ENCODE measurements at regions not wholly inside any gene's neighbourhood (a gene's known extent, or its start where the extent isn't known, plus 50 kb on each side); places are given as distances from the start of the nearest gene placed in this dataset.

DNA sequence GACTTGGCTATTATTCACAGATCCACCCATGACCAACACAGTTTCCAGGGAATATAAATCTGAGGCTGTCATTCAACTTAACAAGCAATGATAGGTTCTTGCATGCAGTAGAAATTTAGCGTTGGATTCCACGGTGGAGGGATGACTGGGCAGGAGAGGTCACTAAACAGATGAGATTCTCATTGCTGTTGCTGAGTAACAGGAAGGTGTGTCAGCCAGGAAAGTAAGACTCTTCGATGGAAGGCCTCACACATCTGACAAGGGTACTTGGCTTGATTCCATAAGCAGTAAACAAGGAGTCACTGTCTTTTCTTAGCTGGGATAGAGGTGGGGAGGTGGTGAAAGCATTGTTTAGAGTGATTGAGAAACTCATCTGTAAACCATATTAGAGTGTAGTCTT, 1152.0 kb downstream of the SORCS3 start:
- no peak for TF ChIP-seq CTCF (IDR thresholded peaks at IDR 0.05)

DNA sequence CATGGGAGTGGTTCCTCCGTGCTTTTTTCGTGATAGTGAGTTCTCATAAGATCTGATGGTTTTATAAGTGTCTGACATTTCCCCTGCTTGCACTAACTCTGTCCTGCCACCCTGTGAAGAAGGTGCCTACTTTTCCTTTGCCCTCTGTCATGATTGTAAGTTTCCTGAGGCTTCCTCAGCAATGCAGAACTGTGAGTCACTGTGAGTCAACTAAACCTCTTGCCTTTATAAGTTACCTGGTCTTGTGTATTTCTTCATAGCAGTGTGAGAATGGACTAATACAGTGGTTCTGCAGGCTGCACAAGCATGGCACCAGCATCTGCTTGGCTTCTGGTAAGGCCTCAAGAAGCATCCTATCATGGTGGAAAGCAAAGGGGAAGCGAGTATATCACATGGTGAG, 1144.6 kb downstream of the SORCS3 start:
- no peak overlapping the region for H3K4me3 ChIP-seq
- H3K36me3 ChIP-seq, result no peaks in the 10 kb centered on the region
- peaks cover 0 to 3% (median 0%) of the 10 kb centered on the region in 3 donors for H3K9me3 ChIP-seq
- no peaks in the 10 kb centered on the region for H3K27me3 ChIP-seq
- H3K27ac ChIP-seq, result no peak overlapping the region
- no peak for TF ChIP-seq CTCF (IDR thresholded peaks at IDR 0.05)
- no peak for DNase-seq
- H3K4me1 ChIP-seq, result no peaks in the 10 kb centered on the region
- intact Hi-C loops (cut with DNase I; ENCODE audit: low total_unique reads), result no loop called here

More for the DNA sequence above, 1152.0 kb downstream of the SORCS3 start:
- Histone ChIP-seq H3K36me3 (no peaks in the 10 kb centered on the region), H3K4me1 (no peaks in the 10 kb centered on the region), H3K4me3 (no peak overlapping the region), H3K9me3 (no peaks in the 10 kb centered on the region), H3K27ac (no peak overlapping the region), H3K27me3 (no peaks in the 10 kb centered on the region)
- intact Hi-C loops (cut with DNase I; ENCODE audit: low total_unique reads), result no loop called here
- no peak for DNase-seq

DNA sequence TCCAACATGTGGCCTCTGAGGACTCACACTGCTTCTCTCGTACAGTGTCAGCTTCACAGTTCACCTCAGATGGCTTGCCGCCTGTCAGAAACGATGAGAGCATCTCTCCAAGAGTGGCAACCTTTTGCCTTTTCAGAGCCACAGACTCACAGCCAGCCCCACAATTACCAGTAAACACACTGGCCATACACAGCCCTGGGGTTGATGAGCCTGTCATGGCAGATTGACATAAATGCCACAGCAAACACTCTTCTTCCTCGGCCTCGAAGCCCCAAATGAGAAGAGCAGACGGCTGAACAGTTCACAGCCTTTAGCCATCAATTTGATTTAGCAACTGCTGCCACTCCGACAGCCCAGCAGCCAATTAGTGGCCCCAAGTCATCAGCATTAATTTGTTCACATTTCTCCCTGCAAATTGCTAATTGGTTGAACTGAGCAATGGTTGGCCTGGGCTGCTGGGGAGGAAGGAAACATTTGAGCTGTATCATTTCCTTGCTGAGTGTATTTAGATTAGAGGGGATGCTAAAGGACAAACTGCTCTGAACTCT, 1142.9 kb downstream of the SORCS3 start:
- Histone ChIP-seq H3K36me3 (no peaks in the 10 kb centered on the region), H3K27me3 (no peaks in the 10 kb centered on the region), H3K9me3 (peaks cover 0 to 3% (median 0%) of the 10 kb centered on the region in 3 donors), H3K4me3 (no peak overlapping the region), H3K4me1 (no peaks in the 10 kb centered on the region), H3K27ac (no peak overlapping the region)
- no peak for DNase-seq
- no peak for TF ChIP-seq CTCF (IDR thresholded peaks at IDR 0.05)
- intact Hi-C loops (cut with DNase I; ENCODE audit: low total_unique reads), result no loop called here

- TF ChIP-seq CTCF (IDR thresholded peaks at IDR 0.05), result no peak
- H3K4me1 ChIP-seq, result no peaks in the 10 kb centered on the region
- no peaks in the 10 kb centered on the region for H3K36me3 ChIP-seq
- intact Hi-C loops (cut with DNase I; ENCODE audit: low total_unique reads), result no loop called here
- no peak for DNase-seq
- H3K9me3 ChIP-seq, result no peaks in the 10 kb centered on the region
- no peaks in the 10 kb centered on the region for H3K27me3 ChIP-seq
- no peak overlapping the region for H3K4me3 ChIP-seq
- no peak overlapping the region for H3K27ac ChIP-seq
Observed at GRCh38 chr10:105774881-105775280, 1133.8 kb downstream of the SORCS3 start.

- TF ChIP-seq CTCF (IDR thresholded peaks at IDR 0.05), result no peak
- no peak for DNase-seq
- Histone ChIP-seq H3K4me1 (no peaks in the 10 kb centered on the region), H3K9me3 (no peaks in the 10 kb centered on the region), H3K36me3 (no peaks in the 10 kb centered on the region), H3K4me3 (no peak overlapping the region), H3K27ac (no peak overlapping the region), H3K27me3 (no peaks in the 10 kb centered on the region)
- intact Hi-C loops (cut with DNase I; ENCODE audit: low total_unique reads), result no loop called here
Observed at GRCh38 chr10:105774351-105774750, 1133.3 kb downstream of the SORCS3 start.

Data from tibial artery (tissue), 4 donors.